ENCODE measurements at regions not wholly inside any gene's neighbourhood (a gene's known extent, or its start where the extent isn't known, plus 50 kb on each side); places are given as distances from the start of the nearest gene placed in this dataset.

GRCh38 chr6:54440549-54440948 lies 132.3 kb downstream of the TINAG start:
- DNase-seq (ENCODE audit: low read depth): no peak

GRCh38 chr6:54441020-54441419 lies 132.8 kb downstream of the TINAG start:
- DNase-seq (ENCODE audit: low read depth): no peak

DNA sequence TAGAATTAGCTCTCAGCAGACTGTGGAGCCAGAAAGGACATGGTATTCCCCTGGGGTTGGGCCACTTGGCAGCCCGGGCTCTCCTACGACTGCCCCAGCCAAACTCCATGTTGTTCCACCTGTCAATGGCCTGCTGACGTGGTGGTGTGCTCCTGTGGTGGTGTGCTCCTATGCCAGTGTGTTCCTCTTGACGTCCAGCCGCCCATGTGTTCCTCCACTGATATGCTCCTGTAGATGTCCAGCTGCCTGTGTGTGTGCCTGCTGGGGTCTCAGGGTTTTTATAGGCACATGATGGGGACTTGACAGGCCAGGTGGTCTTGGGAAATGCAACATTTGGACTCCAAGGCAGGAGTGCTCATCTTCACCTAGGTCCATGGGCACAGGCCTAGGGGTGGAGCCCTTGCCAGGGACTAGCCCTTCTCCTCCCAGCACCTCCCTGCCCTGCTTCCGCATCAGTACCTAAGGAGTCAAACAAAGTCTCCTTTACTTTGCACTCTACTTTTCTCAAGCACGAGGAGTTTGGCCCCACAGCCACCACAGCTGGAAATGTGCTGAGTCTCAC lies 133.5 kb downstream of the TINAG start:
- no peak for DNase-seq (ENCODE audit: low read depth)

DNA sequence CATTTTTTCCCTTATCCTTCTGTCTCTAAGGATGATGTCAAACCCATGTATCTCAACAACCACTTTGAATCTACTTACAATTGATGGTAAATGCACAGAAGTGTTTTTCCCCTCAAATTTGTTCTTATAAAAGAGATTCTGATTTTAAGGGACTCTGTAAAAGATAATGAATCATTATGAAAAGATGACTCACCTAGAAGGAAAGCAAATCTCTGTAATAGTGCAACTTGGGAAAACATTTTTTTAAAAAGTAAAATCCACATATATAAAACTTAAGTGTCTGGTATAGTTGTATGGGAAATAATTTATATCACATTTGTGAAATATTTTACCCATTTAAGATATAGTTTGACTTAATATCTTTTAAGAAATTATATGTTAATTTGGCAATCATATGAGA lies 137.0 kb downstream of the TINAG start:
- no peak for DNase-seq (ENCODE audit: low read depth)

- no peak for DNase-seq (ENCODE audit: low read depth)
Observed at GRCh38 chr6:54448617-54449016, 140.4 kb downstream of the TINAG start.

GRCh38 chr6:54451516-54451915 lies 143.3 kb downstream of the TINAG start:
- no peak for DNase-seq (ENCODE audit: low read depth)

DNA sequence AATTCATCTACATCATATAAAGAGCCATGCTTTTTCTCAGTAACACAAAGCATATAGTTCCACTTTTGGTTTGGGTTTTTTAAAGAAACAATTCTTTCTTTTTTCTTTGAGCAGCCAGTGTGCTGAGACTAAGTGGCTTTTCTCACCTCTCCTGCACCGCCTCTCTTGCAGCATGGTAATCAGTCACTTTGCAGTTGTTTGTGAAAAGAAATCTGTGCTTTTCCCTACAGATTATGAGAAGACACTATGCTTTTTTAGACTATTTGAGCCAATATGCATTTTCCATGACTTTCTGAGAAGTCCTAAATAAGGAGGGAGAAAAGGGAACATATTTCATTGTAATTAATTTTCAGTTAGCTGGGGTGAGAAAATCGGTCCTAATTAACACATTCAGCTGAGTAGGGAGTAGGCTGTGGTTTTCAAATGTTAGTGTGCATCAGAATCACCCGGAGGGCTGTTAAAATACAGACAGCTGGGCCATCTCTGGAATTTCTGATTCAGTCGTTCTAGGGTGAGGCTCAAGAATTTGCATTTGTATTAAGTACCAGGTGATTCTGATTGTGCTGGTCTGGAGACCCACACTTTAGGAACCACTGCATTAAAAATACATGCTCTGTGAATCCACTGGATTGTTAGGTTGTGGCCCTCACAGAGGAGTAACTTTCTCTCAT lies 155.2 kb downstream of the TINAG start:
- no peak for DNase-seq (ENCODE audit: low read depth)

DNA sequence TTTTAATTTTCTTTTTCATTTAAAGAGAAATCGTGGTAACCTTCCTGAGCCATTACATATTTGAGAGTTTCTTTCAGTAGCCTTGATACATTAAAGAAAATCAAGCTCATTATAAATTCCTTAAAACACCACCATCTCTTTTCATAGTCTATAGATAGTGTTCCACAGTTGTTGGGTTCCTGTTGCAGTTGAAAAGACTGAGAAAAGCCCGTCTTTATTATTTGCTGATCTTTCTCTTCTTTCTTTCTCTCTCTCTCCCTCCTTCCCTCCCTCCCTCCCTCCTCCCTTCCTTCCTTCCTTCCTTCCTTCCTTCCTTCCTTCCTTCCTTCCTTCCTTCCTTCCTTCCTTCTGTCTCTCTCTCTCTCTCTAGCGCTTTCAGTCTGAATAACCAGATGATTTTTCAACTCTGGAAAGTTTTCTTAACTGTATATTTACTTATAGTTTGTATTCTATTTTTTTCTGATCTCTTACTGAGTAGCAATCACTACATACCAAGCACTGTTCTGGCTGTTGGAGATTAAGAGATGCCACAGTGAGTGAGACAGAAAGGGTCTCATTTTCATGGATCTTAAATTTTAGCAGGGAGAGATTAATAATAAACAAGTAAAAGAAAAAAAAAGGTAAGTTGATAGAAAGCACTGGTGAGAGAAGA lies 157.5 kb downstream of the TINAG start:
- DNase-seq (ENCODE audit: low read depth): no peak

DNA sequence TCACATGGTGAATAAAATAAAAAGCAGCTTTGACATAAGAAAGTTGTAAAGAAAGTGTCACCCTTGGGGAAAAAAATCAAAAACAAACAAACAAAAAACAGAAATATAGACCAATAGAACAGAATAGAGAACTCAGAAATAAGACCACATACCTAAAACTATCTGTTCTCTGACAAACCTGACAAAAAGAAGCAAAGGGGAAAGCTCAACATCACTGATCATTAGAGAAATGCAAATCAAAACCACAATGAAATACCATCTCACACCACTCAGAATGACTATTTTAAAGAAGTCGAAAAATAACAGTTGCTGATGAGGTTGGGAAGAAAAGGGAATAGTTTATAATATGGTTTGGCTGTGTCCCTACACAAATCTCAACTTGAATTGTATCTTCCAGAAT lies 159.1 kb downstream of the TINAG start:
- DNase-seq (ENCODE audit: low read depth): no peak

DNA sequence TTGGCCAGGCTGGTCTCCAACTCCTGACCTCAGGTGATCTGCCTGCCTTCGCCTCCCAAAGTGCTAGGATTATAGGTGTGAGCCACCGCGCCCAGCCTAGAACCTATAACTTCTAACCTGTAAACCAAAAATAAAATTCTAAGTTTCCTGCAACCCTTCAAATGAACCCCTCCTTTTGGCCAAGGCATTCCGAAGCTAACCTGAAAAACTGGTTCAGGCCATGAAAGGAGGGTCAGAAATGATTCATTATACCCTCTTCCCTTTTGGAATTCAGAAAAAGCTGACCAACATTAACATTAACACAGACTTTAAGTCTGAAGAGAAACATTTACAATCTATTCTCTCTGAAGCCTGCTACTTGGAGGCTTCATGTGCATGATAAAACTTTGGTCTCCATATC lies 165.1 kb downstream of the TINAG start:
- DNase-seq (ENCODE audit: low read depth): no peak

DNA sequence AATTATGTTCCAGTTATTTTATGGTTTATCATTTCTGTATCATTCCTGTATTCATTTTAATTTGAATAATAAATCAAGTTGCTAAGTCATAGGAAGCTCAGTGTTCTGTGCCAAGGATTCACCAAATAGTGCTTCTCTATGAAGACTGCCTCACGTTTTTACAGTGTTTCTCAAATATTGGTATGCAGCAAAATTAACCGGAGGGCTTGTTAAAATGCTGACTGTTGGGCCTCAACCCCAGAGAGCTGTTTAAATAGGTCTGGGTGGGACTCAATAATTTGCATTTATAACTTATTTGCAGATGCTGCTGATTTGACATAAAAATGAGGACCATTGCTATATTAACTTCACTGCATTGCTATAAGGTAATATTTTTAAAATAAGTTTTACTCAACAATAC lies 166.7 kb downstream of the TINAG start:
- no peak for DNase-seq (ENCODE audit: low read depth)

- no peak for DNase-seq (ENCODE audit: low read depth)
Observed at GRCh38 chr6:54481091-54481490, 172.8 kb downstream of the TINAG start.

- DNase-seq (ENCODE audit: low read depth): no peak
Observed at GRCh38 chr6:54491431-54491830, 183.2 kb downstream of the TINAG start.

DNA sequence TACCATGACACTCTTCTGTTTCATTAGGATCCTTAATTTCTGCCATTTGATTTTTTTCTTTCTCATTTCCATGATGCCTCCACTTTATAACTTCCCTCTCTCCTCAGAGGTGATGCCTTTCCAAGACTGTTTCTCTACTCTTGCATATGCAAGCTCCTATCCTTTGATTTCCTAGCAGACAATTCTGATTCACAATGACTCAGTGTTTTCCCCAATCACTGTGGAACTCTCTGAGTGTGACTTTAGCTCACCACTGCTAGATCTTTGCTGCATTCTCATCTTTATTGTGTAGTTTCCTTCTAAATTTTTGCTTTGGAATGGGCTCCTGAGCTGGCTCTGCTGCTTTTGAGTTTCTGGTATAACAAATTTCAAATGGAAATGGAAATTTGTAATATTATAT lies 184.9 kb downstream of the TINAG start:
- DNase-seq (ENCODE audit: low read depth): no peak

DNA sequence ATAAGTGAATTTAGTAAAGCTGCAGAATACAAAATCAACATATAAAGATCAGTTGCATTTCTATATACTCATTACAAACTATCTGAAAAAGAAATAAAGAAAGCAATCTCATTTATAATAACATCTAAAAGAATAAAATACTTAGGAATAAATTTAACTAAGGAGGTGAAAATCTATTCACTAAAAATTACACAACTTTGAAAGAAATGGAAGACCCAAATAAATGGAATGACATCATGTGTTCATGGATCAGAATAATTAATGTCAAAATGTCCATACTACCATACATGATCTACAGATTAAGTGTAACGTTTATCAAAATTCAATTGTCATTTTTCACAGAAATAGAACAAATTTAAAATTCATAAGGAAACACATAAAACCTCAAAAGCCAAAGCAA lies 194.9 kb downstream of the TINAG start:
- no peak for DNase-seq (ENCODE audit: low read depth)

DNA sequence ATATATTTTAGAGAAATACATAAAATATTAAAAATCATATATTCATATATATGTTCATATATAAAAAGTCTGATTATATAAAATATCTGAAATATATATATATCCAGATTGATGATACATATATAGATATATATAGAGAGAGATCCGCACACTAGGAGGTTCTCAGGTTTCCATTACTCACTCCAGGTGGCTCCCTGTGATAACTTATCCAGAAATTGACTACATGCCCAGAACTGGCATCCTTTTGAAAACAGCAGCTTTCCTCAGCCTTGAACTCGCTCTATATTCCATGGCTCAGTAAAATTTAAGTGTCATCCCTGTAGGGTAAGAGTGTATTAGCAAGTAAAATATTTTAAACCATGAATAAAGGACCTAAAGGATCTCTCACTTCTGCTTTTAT lies 206.8 kb downstream of the TINAG start:
- no peak for DNase-seq (ENCODE audit: low read depth)

- DNase-seq (ENCODE audit: low read depth): no peak
Observed at GRCh38 chr6:54515713-54516112, 207.5 kb downstream of the TINAG start.

GRCh38 chr6:54516321-54516720 lies 208.1 kb downstream of the TINAG start:
- DNase-seq (ENCODE audit: low read depth): no peak

- no peak for DNase-seq (ENCODE audit: low read depth)
Observed at GRCh38 chr6:54519161-54519560, 210.9 kb downstream of the TINAG start.

DNA sequence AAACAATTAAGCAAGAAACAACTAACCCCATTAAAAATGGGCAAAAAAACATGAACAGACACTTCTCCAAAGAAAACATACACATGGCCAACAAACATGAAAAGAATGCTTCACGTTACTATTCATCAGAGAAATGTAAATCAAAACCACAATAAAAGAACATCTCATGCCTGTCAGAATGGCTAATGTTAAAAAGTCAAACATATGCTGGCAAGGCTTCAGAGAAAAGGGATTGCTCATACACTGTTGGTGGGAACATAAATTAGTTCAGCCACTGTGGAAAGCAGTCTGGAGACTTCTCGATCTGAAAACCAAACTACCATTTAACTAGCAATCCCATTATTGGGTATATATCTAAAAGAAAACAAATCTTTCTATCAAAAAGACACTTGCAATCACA lies 217.5 kb downstream of the TINAG start:
- DNase-seq (ENCODE audit: low read depth): no peak

DNA sequence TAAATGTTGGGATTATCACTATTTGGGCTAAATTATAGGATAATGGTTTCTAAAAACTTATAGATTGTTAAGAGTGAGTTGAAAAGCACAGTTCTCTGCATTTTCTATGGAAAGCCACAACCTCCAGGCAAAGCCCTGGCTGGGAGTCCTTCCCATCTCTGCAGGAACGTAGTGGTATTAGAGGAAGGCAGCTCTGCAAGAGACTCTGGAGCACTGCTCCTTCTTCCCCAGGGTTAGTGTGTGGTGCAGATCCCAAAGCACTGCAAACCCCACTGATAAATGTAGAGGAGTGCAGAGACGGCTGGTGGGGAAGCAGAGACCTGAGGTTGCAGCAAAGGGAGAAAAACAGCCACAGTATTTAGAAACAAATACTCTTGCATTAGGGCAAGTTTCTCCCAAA lies 225.3 kb downstream of the TINAG start:
- no peak for DNase-seq (ENCODE audit: low read depth)

DNA sequence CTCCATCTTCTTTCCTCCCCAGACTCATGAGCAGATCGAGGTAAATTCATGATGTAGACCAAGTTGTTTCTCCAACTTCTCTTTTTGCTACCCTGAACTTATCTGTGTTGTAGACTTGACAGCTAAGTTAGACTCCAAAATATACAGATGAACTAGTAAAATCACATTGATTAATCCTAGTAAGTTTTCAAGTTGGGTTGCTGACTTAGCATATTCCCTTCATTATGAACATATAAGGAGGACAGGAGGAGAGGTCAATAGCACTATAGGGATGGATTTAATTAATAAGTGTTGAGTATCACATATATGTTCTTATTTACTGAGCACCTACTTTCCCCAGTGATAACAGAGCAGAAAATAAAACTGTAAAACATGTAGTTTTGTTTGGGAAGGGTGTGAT lies 227.3 kb downstream of the TINAG start:
- no peak for DNase-seq (ENCODE audit: low read depth)

DNA sequence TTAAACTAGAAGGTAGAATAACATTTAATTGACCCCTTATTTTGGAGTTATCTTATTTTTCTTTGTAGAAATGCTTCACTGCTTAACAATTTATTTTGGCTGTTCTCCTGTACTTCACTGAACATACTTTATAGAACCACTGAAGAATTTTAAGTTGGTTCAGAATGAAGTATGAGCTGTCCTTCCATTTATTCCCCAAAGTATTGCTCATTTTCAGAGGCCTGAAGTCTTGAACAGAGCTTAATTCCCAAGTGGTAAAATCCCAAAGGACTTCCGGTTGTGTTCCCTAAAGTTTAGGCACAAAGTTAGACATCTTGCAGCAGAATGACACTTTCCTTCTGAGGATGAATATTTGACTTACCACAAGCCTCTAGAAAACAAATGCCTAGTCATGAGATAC lies 233.3 kb downstream of the TINAG start:
- DNase-seq (ENCODE audit: low read depth): no peak

DNA sequence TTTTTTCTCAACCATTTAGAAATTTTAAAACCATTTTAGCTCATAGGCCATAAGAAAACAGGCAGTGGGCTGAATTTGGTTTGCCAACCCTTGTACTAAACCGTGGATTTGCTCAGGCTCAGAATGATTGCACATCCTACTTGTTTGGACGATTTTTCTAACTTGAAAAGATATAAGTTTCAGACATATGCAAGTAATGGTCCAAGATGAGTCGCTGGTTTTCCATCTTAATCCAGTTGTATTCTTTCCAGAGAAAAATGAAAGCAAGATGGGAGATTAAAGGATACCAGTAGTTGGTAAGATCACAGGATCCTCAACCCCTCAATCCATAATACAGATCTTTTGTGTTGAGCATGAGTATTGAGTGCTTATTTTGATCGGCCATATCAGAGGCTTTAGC lies 250.9 kb downstream of the TINAG start:
- DNase-seq (ENCODE audit: low read depth): no peak
